PC-3 (cell line): ENCODE measurements at regions not wholly inside any gene's neighbourhood (a gene's known extent, or its start where the extent isn't known, plus 50 kb on each side); places are given as distances from the start of the nearest gene placed in this dataset.
A peak's percentile ranks its signal among the peaks of the same experiment; 100 is the strongest.

ENCODE experiments used
- ATAC-seq: fragments of 200-7000 bp; cut with Tn5 transposase; 2 replicates; pipeline ENCODE4 v1.9.1; 2020; ENCODE audit warnings: mild to moderate bottlenecking, moderate library complexity
- BruUV-seq: library from RNA; stranded (reverse); fragments of 400-500 nt; replicated peaks from 2 replicates; lab custom pipeline; 2021; lab: Mats Ljungman, UMichigan
- CTCF ChIA-PET: fragments of 300-600 bp; sonication (Branson Sonifier 250); formaldehyde crosslinking; loops from one replicate; lab custom pipeline; 2022; ENCODE audit warnings: antibody characterized with exemption; lab: Charles Lee
- POLR2A ChIA-PET: fragments of 300-600 bp; sonication (Branson Sonifier 250); formaldehyde crosslinking; loops from one replicate; lab custom pipeline; 2022; ENCODE audit warnings: antibody characterized with exemption; ENCODE audit not compliant: unreplicated experiment; lab: Charles Lee
- DNase-seq: peaks from one replicate; pipeline ENCODE4 v3.0.0-alpha.2; 2015
- H2AFZ ChIP-seq: fragments of 300-600 bp; sonication (generic); 2 replicates; pipeline ENCODE4 v1.6.0; 2016; ENCODE audit warnings: antibody characterized with exemption, low read length
- H3F3A ChIP-seq: fragments of 300-600 bp; sonication (generic); one replicate; pipeline ENCODE4 v1.6.0; 2017; ENCODE audit warnings: antibody characterized with exemption, low read length, control low read depth, mild to moderate bottlenecking; ENCODE audit not compliant: unreplicated experiment
- H3K27ac ChIP-seq: fragments of 300-600 bp; sonication (generic); 2 replicates; pipeline ENCODE4 v1.5.1; 2016; ENCODE audit warnings: mild to moderate bottlenecking, low read length
- H3K27me3 ChIP-seq: fragments of 300-600 bp; sonication (generic); 2 replicates; pipeline ENCODE4 v1.6.1; 2016; ENCODE audit warnings: low read length, mixed read lengths
- H3K36me3 ChIP-seq: fragments of 300-600 bp; sonication (generic); 2 replicates; pipeline ENCODE4 v1.6.1; 2016; ENCODE audit warnings: low read depth, mixed run types, low read length, mixed read lengths
- H3K4me1 ChIP-seq: fragments of 300-600 bp; sonication (generic); 2 replicates; pipeline ENCODE4 v1.5.1; 2016; ENCODE audit warnings: low read length; ENCODE audit not compliant: insufficient read depth
- H3K4me2 ChIP-seq: fragments of 300-600 bp; sonication (generic); 2 replicates; pipeline ENCODE4 v1.6.0; 2016; ENCODE audit warnings: low read length
- H3K4me3 ChIP-seq: fragments of 300-600 bp; sonication (generic); 2 replicates; pipeline ENCODE4 v1.5.1; 2016; ENCODE audit warnings: mild to moderate bottlenecking, low read length, mixed read lengths
- H3K79me2 ChIP-seq: fragments of 300-600 bp; sonication (generic); 2 replicates; pipeline ENCODE4 v1.6.1; 2017; ENCODE audit warnings: low read length, mixed read lengths
- H3K9ac ChIP-seq: fragments of 300-600 bp; sonication (generic); 2 replicates; pipeline ENCODE4 v1.6.0; 2016; ENCODE audit warnings: mild to moderate bottlenecking, low read length
- H3K9me2 ChIP-seq: fragments of 300-600 bp; sonication (generic); replicated peaks from 2 replicates; pipeline ENCODE4 v1.6.1; 2016; ENCODE audit warnings: mixed run types, low read length, mixed read lengths
- H3K9me3 ChIP-seq: fragments of 300-600 bp; sonication (generic); 2 replicates; pipeline ENCODE4 v1.6.1; 2016; ENCODE audit warnings: low read length, mixed read lengths
- H4K20me1 ChIP-seq: fragments of 300-600 bp; sonication (generic); 2 replicates; pipeline ENCODE4 v1.6.1; 2016; ENCODE audit warnings: low read length, mixed read lengths
- EZH2 ChIP-seq: fragments of 300-600 bp; sonication (generic); IDR thresholded peaks from one replicate; pipeline ENCODE4 v1.6.1; 2017; ENCODE audit warnings: antibody characterized with exemption, mild to moderate bottlenecking, low read length; ENCODE audit not compliant: unreplicated experiment
- EZH2phosphoT487 ChIP-seq: fragments of 300-600 bp; sonication (generic); IDR thresholded peaks from 2 replicates; pipeline ENCODE4 v1.6.1; 2018; ENCODE audit warnings: mild to moderate bottlenecking, antibody characterized with exemption, low read length, borderline replicate concordance
- intact Hi-C: fragments of 100-400 bp; cut with micrococcal nuclease; formaldehyde crosslinking; loops from 2 replicates; pipeline ENCODE4 v1.9.0; 2023
- TF ChIP-seq, protein P1 (sequence below): fragments of 300-600 bp; sonication (generic); conservative IDR thresholded peaks from 2 replicates; pipeline ENCODE4 v1.5.1; 2017; ENCODE audit warnings: antibody characterized with exemption, low read depth, mild to moderate bottlenecking, low read length

DNA sequence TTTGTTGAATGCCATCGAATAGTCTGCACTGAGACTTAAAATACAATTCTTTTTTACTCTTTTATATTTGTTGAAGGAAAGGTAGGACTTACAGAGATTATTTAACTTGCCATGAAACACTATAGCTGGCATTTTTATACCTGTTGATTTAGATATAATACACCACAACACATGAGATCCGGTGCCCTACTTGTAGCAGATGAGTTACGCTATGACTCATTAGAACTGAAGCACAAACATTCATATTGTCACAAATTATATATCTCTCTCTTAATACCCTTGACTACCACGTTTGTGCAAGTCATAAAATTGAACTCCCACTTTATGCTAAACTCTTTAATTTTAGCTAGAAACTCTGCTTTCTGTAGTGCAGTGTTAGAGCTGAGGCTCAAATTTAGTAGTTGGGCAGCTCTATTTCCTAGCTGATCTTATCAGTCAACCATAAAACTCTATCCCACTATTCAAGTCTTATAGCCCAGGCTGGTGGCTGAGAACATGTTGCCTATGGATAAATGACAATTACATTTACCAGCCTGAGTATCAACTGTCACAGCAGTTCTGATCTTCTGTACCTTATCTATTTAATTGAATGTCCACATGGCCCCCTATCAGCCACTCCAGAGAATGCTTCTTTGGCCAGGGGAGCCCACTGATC, 137.4 kb upstream of the SEMA3D start:
- Histone ChIP-seq H3K27me3 (no peaks in the 10 kb centered on the region), H3K4me1 (peaks cover 25% of the 10 kb centered on the region), H3F3A (no peaks in the 10 kb centered on the region), H3K9ac (no peak overlapping the region), H3K9me2 (no peaks in the 10 kb centered on the region), H4K20me1 (no peaks in the 10 kb centered on the region), H3K79me2 (no peaks in the 10 kb centered on the region), H3K27ac (peak overlapping the region; percentile 37; the same call in 1 of the 2 replicates), H2AFZ (no peak overlapping the region), H3K4me3 (no peak overlapping the region), H3K36me3 (no peaks in the 10 kb centered on the region), H3K4me2 (peak overlapping the region; percentile 66), H3K9me3 (no peaks in the 10 kb centered on the region)
- ChIA-PET POLR2A (no interaction called here), CTCF (no interaction called here)
- TF ChIP-seq EZH2 (no peak), EZH2phosphoT487 (no peak)
- TF ChIP-seq, protein P1, sequence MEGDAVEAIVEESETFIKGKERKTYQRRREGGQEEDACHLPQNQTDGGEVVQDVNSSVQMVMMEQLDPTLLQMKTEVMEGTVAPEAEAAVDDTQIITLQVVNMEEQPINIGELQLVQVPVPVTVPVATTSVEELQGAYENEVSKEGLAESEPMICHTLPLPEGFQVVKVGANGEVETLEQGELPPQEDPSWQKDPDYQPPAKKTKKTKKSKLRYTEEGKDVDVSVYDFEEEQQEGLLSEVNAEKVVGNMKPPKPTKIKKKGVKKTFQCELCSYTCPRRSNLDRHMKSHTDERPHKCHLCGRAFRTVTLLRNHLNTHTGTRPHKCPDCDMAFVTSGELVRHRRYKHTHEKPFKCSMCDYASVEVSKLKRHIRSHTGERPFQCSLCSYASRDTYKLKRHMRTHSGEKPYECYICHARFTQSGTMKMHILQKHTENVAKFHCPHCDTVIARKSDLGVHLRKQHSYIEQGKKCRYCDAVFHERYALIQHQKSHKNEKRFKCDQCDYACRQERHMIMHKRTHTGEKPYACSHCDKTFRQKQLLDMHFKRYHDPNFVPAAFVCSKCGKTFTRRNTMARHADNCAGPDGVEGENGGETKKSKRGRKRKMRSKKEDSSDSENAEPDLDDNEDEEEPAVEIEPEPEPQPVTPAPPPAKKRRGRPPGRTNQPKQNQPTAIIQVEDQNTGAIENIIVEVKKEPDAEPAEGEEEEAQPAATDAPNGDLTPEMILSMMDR = no peak
- BruUV-seq = no TSS peak
- intact Hi-C loops = no loop called here
- DNase-seq = peak; percentile 70
- ATAC-seq = peak; percentile 93

DNA sequence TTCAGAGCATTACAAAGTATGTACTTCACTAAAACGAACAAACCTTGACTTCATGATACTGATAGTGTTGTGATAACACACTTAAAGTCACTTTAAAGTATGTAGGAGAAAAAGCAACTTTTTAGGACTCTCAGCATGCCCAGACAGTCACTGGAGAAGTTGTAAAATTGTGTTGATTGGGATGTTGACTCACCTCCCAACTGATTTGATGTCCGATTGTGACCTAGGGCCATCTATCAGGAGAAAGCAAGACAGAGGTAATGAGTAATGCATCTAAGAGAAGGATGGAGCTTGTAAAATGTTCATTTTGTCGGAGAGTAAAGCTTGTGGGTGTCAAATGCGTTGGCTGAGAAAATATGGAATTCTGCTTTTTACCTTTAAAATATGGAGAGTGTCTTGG, 135.4 kb upstream of the SEMA3D start:
- Histone ChIP-seq H3K9me2 (no peaks in the 10 kb centered on the region), H3K27me3 (no peaks in the 10 kb centered on the region), H3K4me3 (no peak overlapping the region), H3K4me1 (peaks cover 19% of the 10 kb centered on the region), H3K9me3 (no peaks in the 10 kb centered on the region), H3K79me2 (no peaks in the 10 kb centered on the region), H3K36me3 (no peaks in the 10 kb centered on the region), H3K4me2 (no peak overlapping the region), H4K20me1 (no peaks in the 10 kb centered on the region), H2AFZ (no peak overlapping the region), H3K27ac (no peak overlapping the region), H3K9ac (no peak overlapping the region), H3F3A (no peaks in the 10 kb centered on the region)
- peak; percentile 3 for DNase-seq
- POLR2A ChIA-PET = no interaction called here
- intact Hi-C loops = no loop called here
- TF ChIP-seq, protein P1 = no peak
- TF ChIP-seq EZH2phosphoT487 (no peak), EZH2 (no peak)
- BruUV-seq = no TSS peak
- CTCF ChIA-PET = no interaction called here
- peak; percentile 23 for ATAC-seq

DNA sequence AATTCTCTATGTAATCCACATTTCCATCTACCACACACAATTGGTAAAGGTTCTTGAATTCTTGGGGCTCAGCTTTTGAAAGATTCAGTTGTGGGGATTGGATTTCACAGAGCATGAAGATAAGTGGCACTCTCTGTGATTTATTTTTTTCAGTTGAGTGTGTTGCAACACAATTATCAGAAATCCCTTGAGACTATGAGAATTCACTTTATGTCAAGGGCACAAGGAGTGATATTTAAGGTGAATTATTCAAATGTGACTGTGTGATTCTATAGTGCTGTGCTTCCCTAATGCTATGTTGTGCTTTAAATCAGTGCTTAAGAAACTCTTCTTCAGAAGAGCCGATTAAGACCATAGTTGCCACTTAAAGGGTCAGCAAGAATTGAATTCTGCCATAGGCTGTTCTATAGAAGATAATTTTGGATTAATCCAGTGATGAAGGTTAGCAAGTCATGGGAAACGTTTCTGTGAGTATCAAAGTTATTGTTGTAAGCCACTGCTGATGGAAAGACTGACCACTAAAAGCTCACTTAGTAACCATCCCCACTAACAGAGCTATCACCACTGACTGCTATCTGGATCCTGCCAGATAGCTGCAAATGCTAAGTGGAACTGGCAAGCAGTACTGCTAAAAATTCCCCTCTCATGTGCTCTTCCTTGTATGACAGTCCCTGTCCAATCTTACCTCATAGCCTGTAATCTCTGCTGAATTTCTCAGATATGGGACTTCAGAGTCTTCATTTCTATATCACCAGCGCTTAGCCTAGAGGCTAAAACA, 134.0 kb upstream of the SEMA3D start:
- ATAC-seq (no peak), DNase-seq (no peak)
- Histone ChIP-seq H3K9ac (no peak overlapping the region), H2AFZ (no peak overlapping the region), H3K27ac (no peak overlapping the region), H3K27me3 (no peaks in the 10 kb centered on the region), H3K9me2 (no peaks in the 10 kb centered on the region), H3K4me2 (no peak overlapping the region), H3K9me3 (no peaks in the 10 kb centered on the region), H3K4me1 (peaks cover 19% of the 10 kb centered on the region), H3F3A (no peaks in the 10 kb centered on the region), H4K20me1 (no peaks in the 10 kb centered on the region), H3K79me2 (no peaks in the 10 kb centered on the region), H3K36me3 (no peaks in the 10 kb centered on the region), H3K4me3 (no peak overlapping the region)
- intact Hi-C loops = no loop called here
- CTCF ChIA-PET = no interaction called here
- TF ChIP-seq EZH2 (no peak), EZH2phosphoT487 (no peak)
- TF ChIP-seq, protein P1 = no peak
- BruUV-seq = no TSS peak
- POLR2A ChIA-PET = no interaction called here
